Endothelial cell (in vitro differentiated cells): ENCODE measurements at regions not wholly inside any gene's neighbourhood (a gene's known extent, or its start where the extent isn't known, plus 50 kb on each side); places are given as distances from the start of the nearest gene placed in this dataset.

ENCODE experiments used
- DNase-seq: peaks from one replicate; pipeline ENCODE4 v3.0.0; 2021; ENCODE audit warnings: low spot score
- H3K27ac Mint-ChIP-seq: one replicate; pipeline ENCODE4 v1.8.0; 2021; ENCODE audit warnings: mixed read lengths, inconsistent platforms; ENCODE audit not compliant: unreplicated experiment
- H3K27me3 Mint-ChIP-seq: one replicate; pipeline ENCODE4 v1.8.0; 2021; ENCODE audit warnings: mild to moderate bottlenecking, moderate library complexity, mixed read lengths, inconsistent platforms; ENCODE audit not compliant: unreplicated experiment
- H3K36me3 Mint-ChIP-seq: one replicate; pipeline ENCODE4 v1.8.0; 2021; ENCODE audit warnings: mild to moderate bottlenecking, low read depth, mixed read lengths, inconsistent platforms; ENCODE audit not compliant: unreplicated experiment
- H3K4me1 Mint-ChIP-seq: one replicate; pipeline ENCODE4 v1.8.0; 2021; ENCODE audit warnings: mild to moderate bottlenecking, mixed read lengths, inconsistent platforms; ENCODE audit not compliant: unreplicated experiment
- H3K4me3 Mint-ChIP-seq: one replicate; pipeline ENCODE4 v1.8.0; 2021; ENCODE audit warnings: mild to moderate bottlenecking, mixed read lengths, inconsistent platforms; ENCODE audit not compliant: unreplicated experiment
- H3K9me3 Mint-ChIP-seq: one replicate; pipeline ENCODE4 v1.8.0; 2021; ENCODE audit warnings: mixed read lengths, inconsistent platforms; ENCODE audit not compliant: unreplicated experiment
- TF ChIP-seq, protein P1 (sequence below): fragments of 200-600 bp; sonication (generic); IDR thresholded peaks from one replicate; pipeline ENCODE4 v1.5.0; 2021; ENCODE audit warnings: antibody characterized with exemption; ENCODE audit not compliant: unreplicated experiment

DNA sequence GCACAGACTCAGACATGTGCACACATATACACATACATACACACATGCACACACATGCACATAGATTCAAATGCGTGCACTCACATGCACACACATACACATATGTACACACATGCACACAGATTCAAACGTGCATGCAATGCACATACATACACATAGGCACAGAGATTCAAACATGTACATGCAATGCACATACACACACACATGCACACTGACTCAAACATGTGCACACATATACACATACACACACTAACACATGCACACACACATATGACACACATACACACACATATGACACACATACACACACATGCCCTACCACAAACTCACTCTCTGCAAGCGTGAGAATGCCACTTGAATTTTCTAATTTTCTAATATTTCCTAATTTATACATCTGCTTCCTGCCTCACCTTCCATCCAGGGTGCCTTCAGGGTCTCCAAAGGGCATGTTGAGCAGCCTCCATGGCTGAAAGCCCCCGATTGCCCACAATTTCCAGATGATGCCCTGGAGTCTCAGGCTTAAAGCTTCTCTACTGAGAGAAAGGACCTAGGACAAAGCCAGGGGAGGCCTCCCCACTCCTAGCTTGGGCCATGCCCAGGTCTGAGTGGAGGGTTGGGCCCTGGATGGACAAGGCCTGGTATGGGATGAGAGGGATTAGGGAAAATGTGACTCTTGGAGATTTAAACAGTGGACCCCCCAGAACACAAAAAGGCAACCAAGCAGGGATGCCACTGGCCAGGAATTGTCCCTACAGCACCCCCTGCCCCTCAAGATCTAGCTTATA is 487.1 kb downstream of the TCERG1L start:
- no peak overlapping the region for H3K27ac Mint-ChIP-seq
- TF ChIP-seq, protein P1, sequence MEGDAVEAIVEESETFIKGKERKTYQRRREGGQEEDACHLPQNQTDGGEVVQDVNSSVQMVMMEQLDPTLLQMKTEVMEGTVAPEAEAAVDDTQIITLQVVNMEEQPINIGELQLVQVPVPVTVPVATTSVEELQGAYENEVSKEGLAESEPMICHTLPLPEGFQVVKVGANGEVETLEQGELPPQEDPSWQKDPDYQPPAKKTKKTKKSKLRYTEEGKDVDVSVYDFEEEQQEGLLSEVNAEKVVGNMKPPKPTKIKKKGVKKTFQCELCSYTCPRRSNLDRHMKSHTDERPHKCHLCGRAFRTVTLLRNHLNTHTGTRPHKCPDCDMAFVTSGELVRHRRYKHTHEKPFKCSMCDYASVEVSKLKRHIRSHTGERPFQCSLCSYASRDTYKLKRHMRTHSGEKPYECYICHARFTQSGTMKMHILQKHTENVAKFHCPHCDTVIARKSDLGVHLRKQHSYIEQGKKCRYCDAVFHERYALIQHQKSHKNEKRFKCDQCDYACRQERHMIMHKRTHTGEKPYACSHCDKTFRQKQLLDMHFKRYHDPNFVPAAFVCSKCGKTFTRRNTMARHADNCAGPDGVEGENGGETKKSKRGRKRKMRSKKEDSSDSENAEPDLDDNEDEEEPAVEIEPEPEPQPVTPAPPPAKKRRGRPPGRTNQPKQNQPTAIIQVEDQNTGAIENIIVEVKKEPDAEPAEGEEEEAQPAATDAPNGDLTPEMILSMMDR: no peak
- H3K36me3 Mint-ChIP-seq: peaks cover 3% of the 10 kb centered on the region
- peaks cover 2% of the 10 kb centered on the region for H3K27me3 Mint-ChIP-seq
- H3K9me3 Mint-ChIP-seq: peaks cover 22% of the 10 kb centered on the region
- H3K4me1 Mint-ChIP-seq: no peaks in the 10 kb centered on the region
- DNase-seq: no peak
- H3K4me3 Mint-ChIP-seq: no peak overlapping the region

DNA sequence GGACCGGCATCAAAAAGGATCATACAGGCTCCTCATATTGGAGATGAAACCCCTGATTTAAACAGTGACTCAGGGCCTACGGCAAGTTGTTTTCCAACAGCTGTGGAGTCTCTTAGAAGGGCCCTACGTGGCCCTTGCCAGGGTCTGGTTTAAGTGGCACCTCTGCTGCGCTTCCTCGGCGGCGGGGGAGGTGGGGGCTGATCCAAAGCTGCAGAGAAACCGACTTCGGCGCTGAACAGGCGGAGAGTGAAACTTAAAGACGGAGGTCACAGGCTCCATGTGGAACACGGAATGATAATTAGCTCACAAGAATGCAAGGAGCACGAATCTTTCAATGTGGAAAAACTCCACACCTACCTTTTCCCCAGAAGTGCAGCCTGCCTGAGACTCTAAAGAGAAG is 477.9 kb downstream of the TCERG1L start:
- Mint-ChIP-seq H3K4me1 (no peaks in the 10 kb centered on the region), H3K27me3 (peaks cover 15% of the 10 kb centered on the region), H3K4me3 (no peak overlapping the region)

DNA sequence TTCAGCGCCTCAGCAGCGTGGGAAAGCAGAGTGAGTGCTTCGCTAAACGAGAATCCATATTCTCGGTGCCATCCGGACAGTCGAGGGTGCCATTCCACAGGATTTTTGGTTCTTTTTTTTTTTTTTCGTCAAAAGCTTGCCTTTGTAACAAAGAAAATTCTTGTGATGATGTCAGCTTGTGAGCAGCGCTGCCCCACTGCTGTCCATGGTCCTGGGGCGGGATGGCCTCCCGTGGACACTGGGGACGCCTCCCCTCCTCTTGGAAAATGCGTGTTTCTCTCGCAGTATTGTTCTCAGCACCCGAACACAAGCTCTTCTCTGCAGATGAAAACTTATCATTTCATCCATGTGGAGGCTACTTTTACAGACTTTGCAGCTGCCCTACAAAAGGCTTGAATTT is 477.4 kb downstream of the TCERG1L start:
- no peak overlapping the region for H3K4me3 Mint-ChIP-seq
- H3K27ac Mint-ChIP-seq: no peak overlapping the region
- peaks cover 7% of the 10 kb centered on the region for H3K36me3 Mint-ChIP-seq
- H3K9me3 Mint-ChIP-seq: peaks cover 67% of the 10 kb centered on the region
- peaks cover 16% of the 10 kb centered on the region for H3K27me3 Mint-ChIP-seq
- DNase-seq: no peak
- TF ChIP-seq, protein P1: no peak
- no peaks in the 10 kb centered on the region for H3K4me1 Mint-ChIP-seq

More for the DNA sequence above, 477.9 kb downstream of the TCERG1L start:
- DNase-seq: no peak
- TF ChIP-seq, protein P1: no peak
- peaks cover 66% of the 10 kb centered on the region for H3K9me3 Mint-ChIP-seq
- H3K36me3 Mint-ChIP-seq: peaks cover 7% of the 10 kb centered on the region
- H3K27ac Mint-ChIP-seq: no peak overlapping the region

DNA sequence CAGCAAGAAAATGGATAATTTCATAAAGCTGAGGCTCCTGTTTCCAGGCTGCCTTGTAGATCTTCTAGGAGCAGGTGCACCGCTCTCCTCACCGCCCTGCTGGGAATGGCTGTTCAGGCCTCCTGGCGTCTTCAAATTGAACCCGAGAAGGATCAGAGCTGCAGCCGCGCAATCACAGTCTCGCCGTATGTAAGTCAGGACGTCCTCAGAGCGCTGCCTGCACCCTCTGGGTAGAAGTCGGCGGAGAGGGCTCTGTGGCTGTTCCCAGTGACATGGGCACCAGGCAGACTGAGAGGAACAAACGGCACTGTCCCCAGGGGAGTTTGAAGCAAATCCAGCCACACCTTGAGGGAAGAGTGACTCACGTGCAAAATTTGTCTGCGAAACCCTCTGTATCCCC is 476.9 kb downstream of the TCERG1L start:
- H3K4me3 Mint-ChIP-seq: no peak overlapping the region
- no peaks in the 10 kb centered on the region for H3K4me1 Mint-ChIP-seq
- peaks cover 7% of the 10 kb centered on the region for H3K36me3 Mint-ChIP-seq
- TF ChIP-seq, protein P1: no peak
- peaks cover 16% of the 10 kb centered on the region for H3K27me3 Mint-ChIP-seq
- peaks cover 70% of the 10 kb centered on the region for H3K9me3 Mint-ChIP-seq
- H3K27ac Mint-ChIP-seq: no peak overlapping the region
- no peak for DNase-seq

DNA sequence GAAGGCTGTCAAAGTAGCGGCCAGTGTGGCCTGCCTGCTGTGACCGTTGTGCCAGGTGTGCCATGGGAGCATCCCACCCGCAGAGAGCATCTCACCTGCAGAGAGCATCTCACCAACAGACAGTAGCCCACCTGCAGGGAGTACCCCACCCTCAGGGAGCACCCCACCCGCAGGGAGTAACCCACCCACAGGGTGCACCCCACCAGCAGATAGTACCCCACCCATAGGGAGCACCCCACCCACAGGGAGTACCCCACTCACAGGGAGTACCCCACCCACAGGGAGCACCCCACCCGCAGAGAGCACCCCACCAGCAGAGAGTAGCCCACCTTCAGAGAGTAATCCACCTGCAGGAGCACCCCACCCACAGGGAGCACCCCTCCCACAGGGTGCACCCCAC is 476.5 kb downstream of the TCERG1L start:
- peaks cover 65% of the 10 kb centered on the region for H3K9me3 Mint-ChIP-seq
- peaks cover 7% of the 10 kb centered on the region for H3K36me3 Mint-ChIP-seq
- H3K4me1 Mint-ChIP-seq: no peaks in the 10 kb centered on the region
- no peak for DNase-seq
- H3K27ac Mint-ChIP-seq: no peak overlapping the region
- H3K4me3 Mint-ChIP-seq: no peak overlapping the region
- peaks cover 16% of the 10 kb centered on the region for H3K27me3 Mint-ChIP-seq
- TF ChIP-seq, protein P1: no peak
